ENCODE measurements at regions not wholly inside any gene's neighbourhood (a gene's known extent, or its start where the extent isn't known, plus 50 kb on each side); places are given as distances from the start of the nearest gene placed in this dataset.
"Not testable (repeated sequence)": the region's sequence is repeated elsewhere in the genome, so short reads cannot be mapped to it uniquely, and the experiment has no call there.

- DNase-seq, result not testable (repeated sequence)
These were observed 241.1 kb downstream of the TFEC start for GRCh38 chr7:115789473-115789872.

GRCh38 chr7:115782696-115783490, 247.7 kb downstream of the TFEC start:
- DNase-seq, result no peak

- no peak for DNase-seq
These were observed 251.0 kb downstream of the TFEC start for GRCh38 chr7:115779561-115779960.

- DNase-seq, result no peak
These were observed 254.6 kb downstream of the TFEC start for GRCh38 chr7:115775981-115776380.

- no peak for DNase-seq
These were observed 267.2 kb downstream of the TFEC start for GRCh38 chr7:115763347-115763746.

GRCh38 chr7:115758025-115758424, 272.5 kb downstream of the TFEC start:
- DNase-seq, result no peak

GRCh38 chr7:115754226-115754625, 276.3 kb downstream of the TFEC start:
- no peak for DNase-seq

- DNase-seq, result no peak
These were observed 280.6 kb downstream of the TFEC start for GRCh38 chr7:115749924-115750323.

GRCh38 chr7:115748123-115748738, 282.3 kb downstream of the TFEC start:
- no peak for DNase-seq

GRCh38 chr7:115747174-115747573, 283.4 kb downstream of the TFEC start:
- no peak for DNase-seq

GRCh38 chr7:115740043-115740442, 290.5 kb downstream of the TFEC start:
- no peak for DNase-seq

- no peak for DNase-seq
These were observed 295.9 kb downstream of the TFEC start for GRCh38 chr7:115734641-115735040.

- no peak for DNase-seq
These were observed 298.6 kb downstream of the TFEC start for GRCh38 chr7:115731796-115732471.

- no peak for DNase-seq
These were observed 302.0 kb downstream of the TFEC start for GRCh38 chr7:115728518-115728917.

GRCh38 chr7:115724400-115725056, 306.0 kb downstream of the TFEC start:
- DNase-seq, result no peak

- DNase-seq, result no peak
These were observed 308.1 kb downstream of the TFEC start for GRCh38 chr7:115722302-115722977.

GRCh38 chr7:115721293-115722217, 309.0 kb downstream of the TFEC start:
- DNase-seq, result no peak

- DNase-seq, result no peak
These were observed 310.6 kb downstream of the TFEC start for GRCh38 chr7:115719963-115720362.

GRCh38 chr7:115709664-115710063, 320.9 kb downstream of the TFEC start:
- DNase-seq, result no peak

GRCh38 chr7:115708013-115708341, 322.6 kb downstream of the TFEC start:
- DNase-seq, result no peak

GRCh38 chr7:115707258-115708012, 323.1 kb downstream of the TFEC start:
- DNase-seq, result no peak
